Subcutaneous abdominal adipose tissue (tissue), 5 donors: ENCODE measurements at regions not wholly inside any gene's neighbourhood (a gene's known extent, or its start where the extent isn't known, plus 50 kb on each side); places are given as distances from the start of the nearest gene placed in this dataset.
A peak's percentile ranks its signal among the peaks of the same experiment; 100 is the strongest.

ENCODE experiments used
- H3K27ac ChIP-seq: one replicate; pipeline ENCODE4 v1.7.0; 2013; ENCODE audit warnings: low read depth, mild to moderate bottlenecking, inconsistent platforms, low read length, moderate library complexity
- H3K27me3 ChIP-seq, 5 donors: one replicate each; pipeline ENCODE4 v1.7.0; 2013; ENCODE audit warnings: low read length in 5 of 5, inconsistent platforms in 1 of 5; ENCODE audit not compliant: control insufficient read depth in 5 of 5, insufficient read depth in 4 of 5
- H3K36me3 ChIP-seq, 5 donors: one replicate each; pipeline ENCODE4 v1.7.0; 2013; ENCODE audit warnings: low read length in 5 of 5; ENCODE audit not compliant: control insufficient read depth in 5 of 5, insufficient read depth in 5 of 5
- H3K4me1 ChIP-seq, 5 donors: one replicate each; pipeline ENCODE4 v1.7.0; 2013; ENCODE audit warnings: low read length in 5 of 5, mild to moderate bottlenecking in 3 of 5, moderate library complexity in 1 of 5; ENCODE audit not compliant: control insufficient read depth in 5 of 5, insufficient read depth in 5 of 5
- H3K4me3 ChIP-seq, 5 donors: one replicate each; pipeline ENCODE4 v1.7.0; 2013; ENCODE audit warnings: low read length in 5 of 5, low read depth in 1 of 5
- H3K9ac ChIP-seq, 5 donors: one replicate each; pipeline ENCODE4 v1.7.0; 2013; ENCODE audit warnings: low read length in 5 of 5, mild to moderate bottlenecking in 4 of 5, moderate library complexity in 3 of 5
- H3K9me3 ChIP-seq, 5 donors: one replicate each; pipeline ENCODE4 v1.7.0; 2013; ENCODE audit warnings: low read length in 5 of 5; ENCODE audit not compliant: control insufficient read depth in 5 of 5
- donor health status: healthy.
- donor health status: healthy.
- donor health status: healthy.
- donor health status: healthy.
- donor health status: healthy.

DNA sequence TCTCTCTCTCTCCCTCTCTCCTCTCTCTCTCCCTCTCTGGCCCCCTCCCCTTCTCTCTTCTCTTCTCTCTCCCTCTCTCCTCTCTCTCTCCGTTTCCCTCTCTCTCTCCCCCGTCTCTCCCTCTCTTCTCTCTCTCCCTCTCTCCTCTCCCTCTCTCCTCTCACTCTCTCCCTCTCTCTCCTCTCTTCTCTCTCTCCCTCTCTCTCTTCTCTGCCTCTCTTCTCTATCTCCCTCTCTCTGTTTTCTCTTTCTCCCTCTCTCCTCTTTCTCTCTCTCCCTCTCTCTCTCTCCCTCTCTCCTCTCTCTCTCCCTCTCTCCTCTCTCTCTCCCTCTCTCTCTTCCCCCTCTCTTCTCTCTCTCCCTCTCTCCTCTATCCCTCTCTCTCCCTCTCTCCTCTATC is 98.3 kb upstream of the FGF3 start:
- Histone ChIP-seq H3K9ac (no peak overlapping the region), H3K4me1 (peaks cover 2 to 41% (median 31%) of the 10 kb centered on the region in 5 donors), H3K4me3 (no peak overlapping the region), H3K27ac (no peak overlapping the region), H3K27me3 (peaks cover 0 to 12% (median 4%) of the 10 kb centered on the region in 5 donors), H3K36me3 (no peaks in the 10 kb centered on the region), H3K9me3 (peaks cover 0 to 3% (median 3%) of the 10 kb centered on the region in 5 donors)

- peak overlapping the region in 1 of 5 donors; percentile 54 for H3K9ac ChIP-seq
- H3K36me3 ChIP-seq: no peaks in the 10 kb centered on the region
- H3K4me3 ChIP-seq: peak overlapping the region in 2 of 5 donors; percentile 33 to 47
- no peak overlapping the region for H3K27ac ChIP-seq
- H3K9me3 ChIP-seq: peaks cover 0 to 3% (median 3%) of the 10 kb centered on the region in 5 donors
- peaks cover 2 to 41% (median 31%) of the 10 kb centered on the region in 5 donors for H3K4me1 ChIP-seq
- H3K27me3 ChIP-seq: peaks cover 0 to 18% (median 4%) of the 10 kb centered on the region in 5 donors
These were observed 99.2 kb upstream of the FGF3 start for GRCh38 chr11:69918231-69918937.

- Histone ChIP-seq H3K4me1 (peaks cover 2 to 41% (median 31%) of the 10 kb centered on the region in 5 donors), H3K27ac (no peak overlapping the region), H3K4me3 (peak overlapping the region in 1 of 5 donors; percentile 47), H3K27me3 (peaks cover under 1 to 21% (median 5%) of the 10 kb centered on the region in 5 donors), H3K36me3 (no peaks in the 10 kb centered on the region), H3K9me3 (peaks cover 0 to 3% (median 3%) of the 10 kb centered on the region in 5 donors), H3K9ac (peak overlapping the region in 1 of 5 donors; percentile 54)
These were observed 99.9 kb upstream of the FGF3 start for GRCh38 chr11:69918938-69919650.

DNA sequence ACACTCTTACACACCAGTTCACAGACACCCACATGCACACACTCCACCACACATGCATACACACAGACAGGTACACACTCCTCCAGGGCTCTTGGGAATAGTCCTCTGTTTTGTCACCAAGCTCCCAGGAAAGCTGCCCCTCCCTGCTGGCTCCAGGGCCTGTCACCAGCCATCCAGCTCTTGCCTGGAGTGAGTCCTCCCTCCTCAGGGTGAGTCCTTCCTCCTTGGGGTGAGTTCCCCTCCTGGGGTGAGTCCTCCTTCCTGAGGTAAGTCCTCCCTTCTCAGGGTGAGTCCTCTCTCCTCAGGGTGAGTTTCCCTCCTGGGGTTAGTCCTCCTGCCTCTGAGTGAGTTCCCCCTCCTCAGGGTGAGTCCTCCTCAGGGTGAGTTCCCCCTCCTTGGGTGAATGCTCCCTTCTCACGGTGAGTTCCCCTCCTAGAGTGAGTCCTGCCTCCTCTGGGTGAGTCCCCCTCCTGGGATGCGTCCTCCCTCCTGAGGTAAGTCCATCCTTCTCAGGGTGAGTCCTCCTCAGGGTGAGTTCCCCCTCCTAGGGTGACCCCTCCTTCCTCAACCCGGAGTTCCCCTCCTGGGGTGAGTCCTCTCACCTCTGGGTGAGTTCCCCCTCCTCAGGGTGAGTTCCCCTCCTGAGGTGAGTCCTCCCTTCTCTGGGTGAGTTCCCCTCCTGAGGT is 100.6 kb upstream of the FGF3 start:
- peaks cover 2 to 41% (median 28%) of the 10 kb centered on the region in 5 donors for H3K4me1 ChIP-seq
- H3K9me3 ChIP-seq: peaks cover 0 to 3% (median 3%) of the 10 kb centered on the region in 5 donors
- H3K4me3 ChIP-seq: no peak overlapping the region
- H3K27me3 ChIP-seq: peaks cover 3 to 28% (median 12%) of the 10 kb centered on the region in 5 donors
- H3K36me3 ChIP-seq: no peaks in the 10 kb centered on the region
- H3K9ac ChIP-seq: no peak overlapping the region
- H3K27ac ChIP-seq: no peak overlapping the region

DNA sequence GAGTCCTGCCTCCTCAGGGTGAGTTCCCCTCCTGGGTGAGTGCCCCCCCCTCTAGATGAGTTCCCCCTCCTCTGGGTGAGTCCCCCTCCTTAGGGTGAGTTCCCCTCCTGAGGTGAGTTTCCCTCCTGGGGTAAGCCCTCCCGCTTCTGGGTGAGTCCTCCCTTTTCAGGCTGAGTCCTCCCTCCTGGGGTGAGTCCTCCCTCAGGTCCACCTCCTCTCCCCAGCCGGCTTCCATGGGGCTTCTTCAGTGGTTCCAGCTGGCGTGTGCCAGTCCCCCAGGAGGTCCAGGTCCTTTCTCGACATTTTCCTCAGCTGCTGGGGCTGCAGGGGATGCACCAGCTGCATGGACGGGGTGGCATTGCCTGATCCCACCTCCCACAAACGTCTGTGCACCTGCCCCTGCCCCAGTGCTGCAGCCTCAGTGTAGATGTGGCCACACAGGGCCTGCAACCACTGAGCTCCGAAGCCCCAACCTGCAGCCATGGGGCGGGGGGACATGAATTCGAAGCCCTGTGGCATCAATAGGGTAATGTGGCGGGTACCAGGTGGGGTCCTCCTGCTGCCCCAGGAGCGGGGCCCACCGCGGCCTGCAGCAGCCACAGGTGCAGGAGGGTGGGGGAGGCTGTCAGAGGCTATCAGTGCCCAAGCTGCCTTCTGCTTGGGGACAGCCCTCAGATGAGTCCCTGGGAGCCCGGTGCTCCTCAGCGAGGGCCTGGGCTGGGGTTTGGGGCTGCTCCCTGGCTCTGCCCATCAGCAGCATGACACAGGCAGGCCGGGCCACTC is 101.3 kb upstream of the FGF3 start:
- H3K36me3 ChIP-seq: no peaks in the 10 kb centered on the region
- peaks cover 0 to 3% (median 3%) of the 10 kb centered on the region in 5 donors for H3K9me3 ChIP-seq
- H3K4me1 ChIP-seq: peaks cover 2 to 34% (median 21%) of the 10 kb centered on the region in 5 donors
- H3K27me3 ChIP-seq: peaks cover 3 to 30% (median 17%) of the 10 kb centered on the region in 5 donors
- no peak overlapping the region for H3K9ac ChIP-seq
- no peak overlapping the region for H3K27ac ChIP-seq
- no peak overlapping the region for H3K4me3 ChIP-seq

DNA sequence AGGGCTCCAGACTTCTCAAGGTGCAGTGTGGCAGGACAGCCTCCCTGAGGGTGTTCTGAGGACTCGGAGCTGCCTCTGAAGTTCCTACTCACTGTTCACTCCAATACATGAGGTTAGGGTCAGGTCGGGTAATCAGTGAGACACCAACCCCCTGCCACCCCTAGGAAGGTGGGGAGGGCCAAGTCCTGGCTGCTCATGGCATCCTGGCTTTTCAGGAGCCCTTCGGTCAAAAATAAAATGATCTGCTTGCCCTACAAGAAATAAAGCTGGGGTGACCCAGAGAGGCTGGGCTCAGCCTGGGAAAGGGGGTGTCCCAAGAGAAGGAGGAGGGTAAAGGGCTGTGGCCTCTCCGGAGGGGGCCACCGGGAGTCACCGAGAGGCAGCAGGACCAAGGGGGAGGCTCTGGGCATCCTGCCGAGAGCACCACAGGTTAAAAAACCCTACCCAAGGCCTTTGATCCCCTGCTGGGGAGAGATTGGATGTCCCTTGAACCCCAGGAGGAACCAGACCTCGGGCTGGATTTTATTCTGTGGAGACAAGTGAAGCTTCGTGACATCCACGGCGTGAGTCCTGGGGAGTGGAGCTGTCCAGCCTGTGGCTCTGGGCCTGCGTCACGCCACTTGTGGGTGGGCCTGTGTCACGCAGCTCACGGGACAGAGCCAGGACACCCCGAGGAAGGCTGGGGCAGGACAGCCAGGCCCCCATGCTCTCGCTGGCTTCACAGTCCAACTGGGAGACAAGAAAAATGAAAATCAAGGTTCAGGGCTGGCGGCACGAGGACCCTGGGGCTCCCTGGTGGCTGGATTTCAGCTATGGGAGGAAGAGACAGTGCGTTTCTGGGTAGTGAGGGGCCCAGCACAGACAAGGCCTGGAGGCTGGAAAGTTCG is 102.2 kb upstream of the FGF3 start:
- no peak overlapping the region for H3K27ac ChIP-seq
- peaks cover 4 to 26% (median 13%) of the 10 kb centered on the region in 5 donors for H3K4me1 ChIP-seq
- no peak overlapping the region for H3K4me3 ChIP-seq
- peaks cover 10 to 37% (median 25%) of the 10 kb centered on the region in 5 donors for H3K27me3 ChIP-seq
- H3K9me3 ChIP-seq: peaks cover 0 to 3% (median 3%) of the 10 kb centered on the region in 5 donors
- H3K36me3 ChIP-seq: no peaks in the 10 kb centered on the region
- H3K9ac ChIP-seq: no peak overlapping the region

DNA sequence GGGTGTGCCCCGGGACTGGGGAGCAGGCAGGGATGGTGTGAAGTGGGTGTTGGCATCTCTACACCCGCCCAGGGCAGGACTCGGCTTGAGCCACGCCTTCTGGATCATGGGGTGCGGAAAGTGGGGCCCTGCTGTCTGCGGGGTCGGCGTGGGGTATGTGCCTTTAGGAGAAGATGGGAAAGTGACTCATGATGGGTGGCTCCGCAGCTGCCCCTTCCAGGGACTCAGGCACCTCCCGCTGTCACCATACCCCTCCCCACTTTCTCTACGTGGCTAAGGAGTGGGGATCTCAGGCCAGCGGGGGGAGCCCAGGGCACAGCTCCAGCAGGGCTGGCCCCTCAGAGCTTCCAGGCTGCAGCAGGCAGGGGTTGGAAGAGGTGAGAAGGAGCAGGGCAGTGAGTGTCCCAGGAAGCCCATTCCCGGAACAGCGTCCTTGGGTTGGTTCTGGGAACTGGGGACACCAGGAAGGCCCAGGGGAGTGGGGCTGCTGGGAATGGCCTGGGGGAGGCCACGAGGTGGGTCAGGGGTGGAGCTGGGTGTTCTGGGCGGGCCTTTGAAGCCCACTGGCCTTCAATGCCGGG is 102.9 kb upstream of the FGF3 start:
- Histone ChIP-seq H3K27me3 (peaks cover 11 to 41% (median 25%) of the 10 kb centered on the region in 5 donors), H3K4me1 (peaks cover 4 to 21% (median 13%) of the 10 kb centered on the region in 5 donors)

DNA sequence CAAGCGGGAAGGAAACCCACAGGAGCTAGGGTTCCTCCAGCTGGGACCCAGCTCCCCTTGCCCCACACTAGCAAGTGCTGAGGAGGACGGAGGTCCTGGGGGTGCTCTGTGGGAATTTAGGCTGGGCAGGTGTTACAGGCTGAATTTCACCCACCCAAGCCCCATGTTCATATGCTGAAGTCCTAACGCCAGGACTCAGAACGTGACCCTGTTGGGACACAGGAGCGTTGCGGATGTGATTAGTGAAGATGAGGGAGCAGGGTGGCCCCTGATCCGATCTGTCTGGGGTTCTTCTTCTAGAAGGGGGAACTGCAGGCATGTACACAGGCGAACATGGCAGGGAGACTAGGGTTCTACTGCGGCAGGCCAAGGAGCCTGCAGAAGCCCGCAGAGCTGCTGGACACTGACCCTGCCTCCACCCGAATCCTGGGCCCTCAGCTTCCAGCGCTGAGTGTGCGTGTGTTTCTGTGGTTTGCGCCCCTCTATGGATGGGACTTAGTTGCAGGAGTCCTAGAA is 103.4 kb upstream of the FGF3 start:
- no peak overlapping the region for H3K27ac ChIP-seq
- H3K27me3 ChIP-seq: peaks cover 11 to 41% (median 28%) of the 10 kb centered on the region in 5 donors
- H3K4me3 ChIP-seq: no peak overlapping the region
- H3K9me3 ChIP-seq: no peaks in the 10 kb centered on the region
- peaks cover 4 to 15% (median 13%) of the 10 kb centered on the region in 5 donors for H3K4me1 ChIP-seq
- H3K36me3 ChIP-seq: no peaks in the 10 kb centered on the region
- H3K9ac ChIP-seq: no peak overlapping the region

More for the DNA sequence above, 102.9 kb upstream of the FGF3 start:
- Histone ChIP-seq H3K36me3 (no peaks in the 10 kb centered on the region), H3K27ac (no peak overlapping the region), H3K9ac (no peak overlapping the region), H3K9me3 (no peaks in the 10 kb centered on the region), H3K4me3 (no peak overlapping the region)
